CD4-positive, alpha-beta T cell (primary cell): ENCODE measurements at regions not wholly inside any gene's neighbourhood (a gene's known extent, or its start where the extent isn't known, plus 50 kb on each side); places are given as distances from the start of the nearest gene placed in this dataset.

Source experiments
- ATAC-seq: fragments of 200-7000 bp; cut with Tn5 transposase; one replicate; pipeline ENCODE4 v1.10.0; 2022; ENCODE audit warnings: mild to moderate bottlenecking; ENCODE audit not compliant: poor library complexity
- CTCF ChIA-PET: fragments of 350-600 bp; sonication (Branson Sonifier 250); formaldehyde crosslinking; loops from one replicate; lab custom pipeline; 2021; ENCODE audit warnings: antibody characterized with exemption, inconsistent platforms; lab: Charles Lee
- POLR2A ChIA-PET: fragments of 350-600 bp; sonication (Branson Sonifier 250); formaldehyde crosslinking; loops from one replicate; lab custom pipeline; 2021; ENCODE audit warnings: antibody characterized with exemption, inconsistent platforms; lab: Charles Lee
- DNase-seq, 14 experiments: peaks; one replicate each; pipeline ENCODE4 v3.0.0-alpha.2; 2013 to 2020; ENCODE audit warnings: mixed read lengths in 2 of 14
- H3K27ac ChIP-seq, 2 donors: one replicate each; pipeline versions ENCODE4 v1.5.1 to v1.7.0; 2013; ENCODE audit warnings: low read length in 2 of 2, low read depth in 1 of 2, mild to moderate bottlenecking in 1 of 2
- H3K27me3 ChIP-seq, 2 experiments: 1 replicate in 1 of 2; 2 replicates in 1 of 2; pipeline versions ENCODE4 v1.6.1 to v1.7.0; 2013; ENCODE audit warnings: low read length in 2 of 2, control low read depth in 1 of 2, mild to moderate bottlenecking in 1 of 2, moderate library complexity in 1 of 2; ENCODE audit not compliant: insufficient read depth in 2 of 2, control insufficient read depth in 1 of 2
- H3K36me3 ChIP-seq: one replicate; pipeline ENCODE4 v1.6.1; 2013; ENCODE audit warnings: low read length, control low read depth; ENCODE audit not compliant: insufficient read depth
- H3K4me1 ChIP-seq: one replicate; pipeline ENCODE4 v1.6.1; 2013; ENCODE audit warnings: low read length, control low read depth; ENCODE audit not compliant: insufficient read depth
- H3K4me3 ChIP-seq: one replicate; pipeline ENCODE4 v1.5.1; 2013; ENCODE audit warnings: mild to moderate bottlenecking, low read length, moderate library complexity
- H3K9me3 ChIP-seq, 2 experiments: 1 replicate in 1 of 2; 2 replicates in 1 of 2; pipeline versions ENCODE4 v1.6.1 to v1.7.0; 2013; ENCODE audit warnings: low read length in 2 of 2, mild to moderate bottlenecking in 2 of 2, control low read depth in 1 of 2, moderate library complexity in 1 of 2; ENCODE audit not compliant: control insufficient read depth in 1 of 2, insufficient read depth in 1 of 2
- H3K27ac Mint-ChIP-seq: one replicate; pipeline ENCODE4 v1.8.0; 2020; ENCODE audit warnings: mixed read lengths
- H3K27me3 Mint-ChIP-seq: one replicate; pipeline ENCODE4 v1.8.0; 2021; ENCODE audit warnings: mixed read lengths
- H3K36me3 Mint-ChIP-seq: one replicate; pipeline ENCODE4 v1.8.0; 2021; ENCODE audit warnings: low read depth, mixed read lengths
- H3K4me1 Mint-ChIP-seq: one replicate; pipeline ENCODE4 v1.8.0; 2021; ENCODE audit warnings: low read depth, mixed read lengths
- H3K4me3 Mint-ChIP-seq: one replicate; pipeline ENCODE4 v1.8.0; 2020; ENCODE audit warnings: mild to moderate bottlenecking, mixed read lengths
- H3K9me3 Mint-ChIP-seq: one replicate; pipeline ENCODE4 v1.8.0; 2020; ENCODE audit warnings: mixed read lengths
- CTCF ChIP-seq: fragments of 200-600 bp; IDR thresholded peaks from one replicate; pipeline ENCODE4 v1.8.0; 2022; ENCODE audit warnings: antibody characterized with exemption, mild to moderate bottlenecking
- intact Hi-C, 2 experiments: fragments of 100-400 bp; cut with DNase I in 1 of 2; cut with micrococcal nuclease in 1 of 2; formaldehyde crosslinking; loops; one replicate each; pipeline versions ENCODE4 v1.15.1 to v1.9.0; 2023 to 2025; cut with DNase I, micrococcal nuclease

- no peaks in the 10 kb centered on the region for H3K36me3 ChIP-seq
- intact Hi-C loops = no loop called here
- CTCF ChIA-PET = no interaction called here
- TF ChIP-seq CTCF = no peak
- ATAC-seq (no peak), DNase-seq (no peak)
- POLR2A ChIA-PET = no interaction called here
- H3K27me3 ChIP-seq = no peaks in the 10 kb centered on the region
- no peak overlapping the region for H3K27ac ChIP-seq
- H3K9me3 ChIP-seq = peaks cover 0 to 8% of the 10 kb centered on the region in 2 experiments
- no peak overlapping the region for H3K4me3 ChIP-seq
- Mint-ChIP-seq H3K36me3 (no peaks in the 10 kb centered on the region), H3K9me3 (peaks cover 10% of the 10 kb centered on the region), H3K4me3 (no peak overlapping the region), H3K27me3 (no peaks in the 10 kb centered on the region), H3K4me1 (no peaks in the 10 kb centered on the region), H3K27ac (no peak overlapping the region)
- no peaks in the 10 kb centered on the region for H3K4me1 ChIP-seq
These were observed 274.9 kb upstream of the CDH18 start for GRCh38 chr5:20262896-20263295.

GRCh38 chr5:20254748-20255147 lies 266.7 kb upstream of the CDH18 start:
- intact Hi-C loops = no loop called here
- no peaks in the 10 kb centered on the region for H3K4me1 ChIP-seq

DNA sequence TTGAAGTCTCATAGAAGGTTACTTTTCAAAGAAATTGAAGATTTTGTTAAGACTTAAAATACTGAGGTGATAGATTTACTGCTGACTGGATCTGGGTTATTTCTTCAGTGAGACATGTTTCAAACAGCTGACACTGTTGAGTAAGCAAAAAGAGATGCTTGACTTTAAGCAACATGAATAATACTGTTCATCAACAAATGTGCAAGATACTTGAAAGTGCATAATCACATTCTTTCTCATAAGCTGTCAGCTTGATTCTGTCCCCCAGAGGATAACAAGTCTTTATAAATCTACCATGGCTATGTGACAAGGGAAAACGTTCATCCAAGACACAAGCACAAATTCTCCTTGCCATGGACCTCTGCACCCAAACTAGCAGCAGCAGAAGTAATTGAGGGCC lies 260.1 kb upstream of the CDH18 start:
- Histone ChIP-seq H3K4me3 (no peak overlapping the region), H3K36me3 (no peaks in the 10 kb centered on the region), H3K9me3 (peaks cover 0 to 29% of the 10 kb centered on the region in 2 experiments), H3K27ac (no peak overlapping the region), H3K27me3 (no peaks in the 10 kb centered on the region), H3K4me1 (no peaks in the 10 kb centered on the region)
- TF ChIP-seq CTCF = no peak
- H3K36me3 Mint-ChIP-seq = no peaks in the 10 kb centered on the region
- ATAC-seq (no peak), DNase-seq (no peak)
- H3K4me1 Mint-ChIP-seq = no peaks in the 10 kb centered on the region
- intact Hi-C loops = no loop called here
- peaks cover 13% of the 10 kb centered on the region for H3K9me3 Mint-ChIP-seq
- no peak overlapping the region for H3K4me3 Mint-ChIP-seq
- H3K27me3 Mint-ChIP-seq = no peaks in the 10 kb centered on the region
- H3K27ac Mint-ChIP-seq = no peak overlapping the region
- POLR2A ChIA-PET = no interaction called here
- CTCF ChIA-PET = no interaction called here

More at GRCh38 chr5:20254748-20255147, 266.7 kb upstream of the CDH18 start:
- ChIA-PET POLR2A (no interaction called here), CTCF (no interaction called here)
- TF ChIP-seq CTCF = no peak
- H3K4me3 ChIP-seq = no peak overlapping the region
- no peak overlapping the region for H3K27ac Mint-ChIP-seq
- peaks cover 0 to 21% of the 10 kb centered on the region in 2 experiments for H3K9me3 ChIP-seq
- no peaks in the 10 kb centered on the region for H3K36me3 ChIP-seq
- no peaks in the 10 kb centered on the region for H3K27me3 Mint-ChIP-seq
- H3K4me3 Mint-ChIP-seq = no peak overlapping the region
- no peak for ATAC-seq
- no peaks in the 10 kb centered on the region for H3K4me1 Mint-ChIP-seq
- H3K27ac ChIP-seq = no peak overlapping the region
- no peaks in the 10 kb centered on the region for H3K27me3 ChIP-seq
- H3K36me3 Mint-ChIP-seq = no peaks in the 10 kb centered on the region
- no peak for DNase-seq
- H3K9me3 Mint-ChIP-seq = peaks cover 9% of the 10 kb centered on the region
